HUDEP-2 (cell line): ENCODE measurements at regions not wholly inside any gene's neighbourhood (a gene's known extent, or its start where the extent isn't known, plus 50 kb on each side); places are given as distances from the start of the nearest gene placed in this dataset.

Experiments used
- DNase-seq, 76 experiments: peaks; one replicate each; lab custom pipeline; 2025; ENCODE audit not compliant: unreplicated experiment in 76 of 76; lab: John Stamatoyannopoulos, UW

DNA sequence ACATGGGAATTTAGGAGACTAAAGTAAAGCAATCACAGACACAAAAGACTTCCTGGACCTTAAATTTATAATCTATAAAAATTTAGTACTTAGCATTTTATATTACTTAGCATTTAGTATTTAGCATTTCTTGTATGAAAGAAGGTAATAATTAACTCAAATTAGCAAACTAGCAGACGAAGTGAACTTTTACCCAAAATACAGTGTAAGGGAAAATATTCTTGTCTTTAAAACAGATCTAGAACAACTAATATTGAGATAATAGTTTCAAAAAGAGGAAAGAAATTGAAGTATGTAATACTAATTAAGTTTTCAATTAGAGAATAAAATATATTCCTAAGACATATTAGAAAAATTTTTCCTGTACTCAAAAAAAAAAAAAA, 134.5 kb upstream of the ZNF804A start:
- no peak for DNase-seq

DNA sequence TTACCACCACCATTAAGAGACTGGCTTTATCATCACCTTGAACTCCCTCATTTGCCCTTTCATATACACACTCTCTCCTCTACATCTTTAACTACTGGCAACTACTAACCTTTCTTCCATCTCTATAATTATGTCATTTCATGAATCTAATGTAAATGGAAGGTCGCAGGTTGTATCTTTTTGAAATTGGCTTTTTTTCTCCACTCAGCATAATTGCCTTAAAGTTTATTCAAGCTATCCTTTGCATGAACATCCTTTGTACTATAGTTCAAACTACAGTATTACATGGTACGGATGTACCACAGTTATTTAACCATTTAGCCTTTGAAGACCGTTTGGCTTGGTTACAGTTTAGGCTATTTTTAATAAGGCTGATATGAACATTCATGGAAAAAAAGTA, 129.5 kb upstream of the ZNF804A start:
- no peak for DNase-seq

DNA sequence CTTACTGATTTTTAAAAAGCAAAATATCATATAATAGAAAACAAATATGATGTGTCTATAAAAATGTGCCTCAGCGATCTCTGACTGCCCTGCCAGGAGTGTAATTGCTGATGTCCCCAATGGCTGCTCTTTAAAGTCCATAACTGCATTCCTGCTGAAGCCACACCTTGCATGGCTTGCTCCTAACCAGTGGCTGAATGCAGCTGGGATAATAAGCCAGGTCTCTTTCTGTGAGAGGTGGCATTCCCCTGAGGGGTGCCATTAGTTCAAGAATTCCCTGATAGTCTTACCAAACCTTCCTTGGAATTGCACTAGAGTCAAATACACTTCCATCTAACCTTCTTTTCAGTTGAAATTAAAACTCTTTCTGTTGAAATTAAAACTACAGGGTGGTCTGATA, 125.8 kb upstream of the ZNF804A start:
- DNase-seq, result no peak

DNA sequence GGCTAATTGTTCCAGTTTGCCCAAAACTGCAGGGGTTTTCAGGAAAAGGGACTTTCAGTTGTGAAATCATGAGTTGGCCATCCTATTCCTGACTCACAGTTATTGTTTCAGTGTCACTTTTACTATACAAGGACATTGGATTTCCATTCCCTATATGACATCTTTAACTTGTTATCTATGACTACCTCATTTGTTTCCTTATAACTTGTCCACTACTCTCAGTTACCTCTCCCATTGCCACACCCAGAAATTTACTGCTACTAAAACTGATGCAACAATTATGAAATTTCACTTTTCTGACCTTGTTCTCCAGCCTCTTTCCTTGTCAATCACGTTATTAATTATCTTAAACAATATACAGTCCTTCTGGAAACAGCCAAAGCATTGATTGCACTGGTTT, 116.5 kb upstream of the ZNF804A start:
- DNase-seq, result no peak

DNA sequence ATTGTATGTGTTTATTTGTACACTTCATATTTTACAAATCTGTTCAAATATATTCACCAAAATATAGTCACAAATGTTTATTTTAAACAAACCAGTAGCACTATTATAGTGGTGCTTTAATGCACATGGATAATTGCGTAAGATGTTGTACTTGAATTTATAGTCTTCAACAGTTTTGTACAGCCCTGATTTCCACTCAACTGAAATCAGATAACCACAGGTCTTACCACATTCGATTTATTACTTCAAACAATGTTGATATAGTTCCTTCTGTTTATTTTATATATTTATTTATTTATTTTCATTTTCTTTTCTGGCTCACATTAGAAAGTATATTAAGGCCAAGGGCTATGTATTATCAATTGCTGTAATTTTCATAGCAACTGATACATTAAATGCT, 99.4 kb upstream of the ZNF804A start:
- no peak for DNase-seq

DNA sequence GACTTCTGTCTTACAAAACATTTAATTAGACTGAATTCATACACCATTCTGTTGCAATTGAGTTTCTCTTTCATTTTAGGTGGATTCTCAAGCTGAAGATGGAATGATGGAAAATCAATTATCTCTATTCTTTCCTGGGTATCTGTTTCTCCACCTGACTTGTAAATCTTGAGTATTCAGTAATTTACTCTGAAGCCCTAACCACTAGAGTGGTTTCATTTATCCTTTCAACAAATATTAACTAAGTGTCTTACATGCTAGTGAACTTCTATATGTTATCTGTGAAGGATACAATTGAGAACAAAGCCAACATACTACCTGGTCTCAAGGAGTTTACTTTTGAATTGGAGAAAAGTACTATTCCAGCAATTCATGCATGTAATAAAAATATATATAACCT, 94.1 kb upstream of the ZNF804A start:
- DNase-seq, result no peak

DNA sequence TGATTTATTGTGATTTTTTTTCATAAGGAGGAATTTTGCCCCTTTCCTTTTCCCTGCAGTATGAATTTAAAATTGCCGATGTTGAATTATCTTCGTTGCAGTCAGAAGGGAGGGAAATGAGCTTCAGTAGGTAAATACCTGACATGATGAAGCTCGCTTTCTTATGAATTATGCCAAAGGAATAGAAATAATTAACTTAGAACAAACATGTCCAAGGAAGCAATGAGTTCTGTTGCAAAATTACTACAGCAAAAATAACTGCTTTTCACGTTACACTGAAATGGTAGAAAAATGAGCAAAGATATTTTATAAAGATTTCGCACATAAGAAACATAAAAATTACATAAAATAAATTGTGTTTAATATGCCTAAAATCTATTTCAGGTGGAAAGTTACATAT, 91.1 kb upstream of the ZNF804A start:
- no peak for DNase-seq

DNA sequence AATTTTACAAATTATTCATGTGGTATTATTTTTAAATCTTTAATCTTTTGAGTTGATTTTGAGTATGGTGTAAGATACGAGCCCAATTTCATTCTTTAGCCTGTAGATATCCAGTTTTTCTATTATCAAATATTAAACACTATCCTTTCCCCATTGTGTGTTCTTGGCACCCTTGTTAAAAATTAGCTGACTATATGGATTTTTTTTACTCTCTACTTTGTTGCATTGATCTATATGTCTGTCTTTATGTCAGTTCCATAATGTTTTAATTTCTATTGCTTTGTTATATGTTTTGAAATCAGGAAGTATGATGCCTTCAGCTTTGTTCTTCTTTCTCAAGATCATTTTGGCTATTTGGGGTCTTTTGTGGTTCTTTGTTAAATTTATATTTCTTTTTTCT, 80.9 kb upstream of the ZNF804A start:
- DNase-seq, result no peak

DNA sequence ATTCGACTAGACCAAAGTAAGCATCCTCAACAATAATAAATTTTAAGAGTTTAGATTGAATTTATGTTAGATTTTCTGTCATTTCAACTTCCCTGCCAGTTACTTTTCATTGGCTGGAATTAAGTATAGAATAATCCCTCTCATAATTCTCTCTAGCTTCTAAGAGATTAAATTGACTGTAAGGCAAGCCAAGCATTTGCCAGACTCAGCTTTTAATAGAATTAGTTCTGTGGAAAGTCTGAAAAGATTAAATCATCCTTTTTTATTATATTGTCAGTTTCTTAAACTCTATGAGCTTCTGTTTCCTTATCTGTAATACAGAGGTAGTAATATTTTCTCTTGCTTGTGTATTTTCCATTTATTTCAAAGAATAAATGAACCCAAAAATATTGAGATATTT, 77.9 kb upstream of the ZNF804A start:
- no peak for DNase-seq

DNA sequence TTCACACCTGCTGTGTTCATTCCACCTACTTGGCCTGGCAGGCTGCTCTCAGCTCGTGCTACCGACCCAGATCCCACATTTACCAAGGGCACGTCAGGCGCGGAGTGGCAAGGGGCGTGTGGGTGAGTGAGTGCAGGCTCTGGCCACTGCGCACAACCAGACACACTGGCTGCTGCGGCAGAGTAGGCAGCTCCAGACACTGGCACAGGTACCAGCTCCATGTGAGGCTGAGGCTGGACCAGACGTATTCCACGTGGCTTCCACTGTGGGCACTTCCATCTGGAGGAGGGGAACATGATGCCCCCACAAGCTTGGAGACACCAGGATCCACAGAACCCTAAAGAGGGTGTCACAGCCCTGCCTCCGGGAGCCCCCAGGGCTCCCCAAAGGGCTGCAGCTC, 74.6 kb upstream of the ZNF804A start:
- DNase-seq, result no peak

DNA sequence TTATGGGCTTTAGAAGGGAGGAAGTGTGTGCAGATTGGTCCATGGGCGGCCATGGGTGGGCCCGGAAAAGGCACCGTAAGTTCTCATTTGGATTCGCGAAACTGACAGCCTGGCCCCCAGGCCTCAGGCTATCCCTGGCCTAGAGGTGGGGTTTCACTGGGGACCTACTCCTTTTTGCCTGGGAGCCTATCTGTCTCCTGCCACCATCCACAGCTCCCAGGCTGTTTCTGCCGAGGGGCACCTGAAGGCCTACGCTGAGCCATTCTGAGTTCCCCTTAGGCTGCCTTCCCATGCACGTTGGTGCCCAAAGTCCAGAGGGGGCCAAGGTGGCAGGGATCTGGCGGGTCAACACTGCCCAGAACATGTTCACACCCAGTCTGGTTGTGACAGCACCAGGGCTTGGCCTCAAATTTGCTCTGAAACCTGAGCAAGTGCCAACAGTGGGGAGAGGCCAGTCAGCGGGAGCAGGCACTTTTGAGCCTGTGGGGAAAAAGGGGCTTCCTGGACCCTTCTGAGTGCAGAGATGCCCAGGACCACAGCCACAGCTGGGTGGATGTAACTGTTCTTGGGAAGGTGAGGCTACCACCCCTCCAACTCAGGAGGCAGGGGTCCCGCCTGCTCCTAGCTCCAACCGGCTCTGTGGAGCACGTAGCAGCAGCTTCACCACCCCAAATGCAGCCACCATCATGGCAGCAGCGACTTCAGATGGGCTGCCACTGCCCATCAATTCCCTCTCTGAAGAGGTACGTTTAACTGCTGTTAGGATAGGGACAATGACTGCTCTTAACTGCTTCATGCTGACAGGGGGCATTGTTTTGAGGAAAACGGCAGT, 73.6 kb upstream of the ZNF804A start:
- DNase-seq, result no peak

DNA sequence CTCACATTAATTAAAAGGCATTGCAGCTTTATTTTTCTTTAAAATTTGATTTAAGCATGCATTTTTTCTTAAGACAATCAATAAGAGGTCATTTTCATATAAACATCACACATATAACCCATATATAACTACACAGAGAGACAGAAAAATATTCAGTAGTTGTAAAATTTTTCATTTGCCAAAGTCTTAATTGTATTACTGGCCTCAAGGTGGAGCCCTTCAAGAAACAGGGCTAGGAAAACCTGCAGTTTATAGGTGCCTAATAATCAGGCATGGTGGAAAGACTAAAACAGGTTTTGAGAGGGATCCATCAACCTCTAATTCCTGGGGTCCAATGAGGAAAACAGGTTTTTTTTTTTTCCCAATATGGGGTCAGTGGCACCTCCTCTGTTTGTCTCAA, 71.3 kb upstream of the ZNF804A start:
- DNase-seq, result no peak

DNA sequence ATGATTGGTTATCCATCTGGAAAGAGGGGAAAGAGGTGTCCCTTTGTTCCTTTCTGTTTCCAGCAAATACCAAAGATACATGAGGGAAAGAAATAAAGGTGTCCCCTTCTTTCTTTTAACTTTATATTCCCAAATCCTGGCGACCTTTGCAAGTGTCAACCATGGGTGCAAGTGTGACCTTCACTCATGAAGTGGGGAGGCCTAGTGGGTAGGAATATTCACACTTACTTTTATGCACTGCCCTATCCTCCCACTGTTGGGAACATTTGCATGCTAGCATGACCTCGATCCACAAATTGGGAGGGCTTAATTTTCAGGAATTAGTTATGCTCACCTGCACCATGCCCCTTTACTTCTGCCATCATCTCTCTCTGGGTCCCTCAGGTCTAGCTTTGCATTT, 70.2 kb upstream of the ZNF804A start:
- no peak for DNase-seq

DNA sequence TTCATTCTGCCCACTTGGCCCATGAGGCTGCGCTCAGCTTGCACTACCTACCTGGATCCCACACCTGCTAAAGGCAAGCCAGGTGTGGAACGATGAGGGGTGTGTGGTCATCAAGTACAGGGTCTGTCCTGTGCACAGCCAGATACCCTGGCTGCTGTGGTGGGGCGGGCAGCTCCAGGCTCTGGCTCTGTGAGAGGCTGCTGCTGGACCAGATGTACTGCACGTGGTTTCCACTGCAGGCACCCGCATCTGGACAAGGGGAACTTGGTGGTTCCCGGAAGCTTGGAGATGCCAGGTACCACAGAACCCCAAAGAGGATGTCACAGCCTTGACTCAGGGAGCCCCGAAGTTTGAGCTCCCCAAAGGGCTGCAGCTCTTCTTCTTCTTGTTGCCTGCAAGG, 68.1 kb upstream of the ZNF804A start:
- no peak for DNase-seq

DNA sequence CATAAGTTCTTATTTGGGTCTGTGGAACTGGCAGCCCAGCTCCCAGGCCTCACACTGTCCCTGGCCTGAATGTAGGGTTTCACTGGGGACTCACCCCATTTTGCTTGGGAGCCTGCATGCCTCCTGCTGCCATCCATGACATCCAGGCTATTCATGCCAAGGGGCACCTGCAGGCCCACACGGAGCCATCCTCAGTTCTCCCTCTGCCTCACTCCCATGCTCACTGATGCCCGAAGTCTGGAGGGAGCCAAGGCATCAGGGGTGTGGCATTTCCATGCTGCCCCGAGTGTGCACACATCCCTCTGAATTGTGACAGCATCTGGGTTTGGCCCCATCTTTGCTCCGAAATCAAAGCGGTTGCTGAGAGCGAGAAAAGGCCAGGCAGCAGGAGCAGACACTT, 67.4 kb upstream of the ZNF804A start:
- no peak for DNase-seq

DNA sequence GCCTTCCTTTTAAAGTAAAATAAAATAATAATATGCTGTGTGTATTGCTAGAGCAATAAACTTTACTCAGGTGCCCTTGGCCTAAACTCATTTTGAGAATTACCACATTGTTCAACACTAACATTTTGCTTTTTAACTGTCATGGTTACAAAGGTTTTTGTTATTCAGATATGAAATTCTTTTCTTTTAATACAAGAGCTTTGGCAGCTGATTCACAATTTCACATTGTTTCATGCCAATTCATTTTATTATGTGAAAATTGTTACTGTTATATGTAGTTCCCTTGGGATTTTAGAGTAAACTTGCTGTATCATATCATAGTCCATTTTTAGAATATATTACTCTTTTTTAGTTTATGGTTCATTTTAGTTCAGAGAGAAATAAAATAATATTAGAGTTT, 65.8 kb upstream of the ZNF804A start:
- no peak for DNase-seq

DNA sequence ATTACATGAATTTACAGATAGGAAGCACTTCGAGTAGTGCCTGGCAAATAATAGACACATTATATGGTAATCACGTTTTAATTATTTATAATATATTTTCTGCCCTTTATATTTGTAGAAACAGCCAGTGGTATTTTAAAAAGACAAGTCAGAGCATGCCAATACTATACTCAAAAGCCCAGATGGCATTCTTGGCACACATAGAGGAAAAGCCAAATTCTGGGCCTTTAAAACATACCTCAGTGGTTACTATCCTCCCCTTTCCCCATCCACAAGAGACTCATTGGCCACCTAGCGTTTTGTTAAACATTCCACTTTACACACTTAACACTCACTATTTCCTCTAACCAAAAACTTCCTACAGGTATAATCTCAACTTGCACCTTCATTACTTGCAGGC, 63.3 kb upstream of the ZNF804A start:
- no peak for DNase-seq

DNA sequence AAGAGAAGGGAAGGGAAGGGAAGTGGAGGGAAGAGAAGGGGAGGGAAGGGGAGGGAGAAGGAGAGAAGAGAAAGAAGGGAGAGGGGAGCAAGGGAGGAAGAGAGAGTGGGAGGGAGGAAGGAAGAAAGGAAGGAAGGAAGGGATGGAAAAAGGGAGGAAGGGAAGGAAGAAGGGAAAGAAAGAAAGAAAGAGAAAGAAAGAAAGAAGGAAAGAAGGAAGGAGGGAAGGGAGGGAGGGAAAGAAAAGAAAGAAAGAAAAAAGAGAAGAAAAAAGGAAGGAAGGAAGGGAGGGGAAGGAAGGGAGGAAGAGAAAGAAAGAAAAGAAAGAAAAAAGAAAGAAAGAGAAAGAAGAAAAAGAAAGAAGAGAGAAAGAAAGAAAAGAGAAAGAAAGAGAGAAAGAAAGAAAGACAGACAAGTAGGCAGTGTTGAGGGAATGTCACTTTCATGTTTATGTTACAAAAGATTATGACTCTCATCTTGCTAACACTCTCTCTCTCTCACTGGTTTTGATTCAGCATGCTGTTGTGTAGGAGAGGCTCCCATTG, 58.0 kb upstream of the ZNF804A start:
- DNase-seq, result no peak

DNA sequence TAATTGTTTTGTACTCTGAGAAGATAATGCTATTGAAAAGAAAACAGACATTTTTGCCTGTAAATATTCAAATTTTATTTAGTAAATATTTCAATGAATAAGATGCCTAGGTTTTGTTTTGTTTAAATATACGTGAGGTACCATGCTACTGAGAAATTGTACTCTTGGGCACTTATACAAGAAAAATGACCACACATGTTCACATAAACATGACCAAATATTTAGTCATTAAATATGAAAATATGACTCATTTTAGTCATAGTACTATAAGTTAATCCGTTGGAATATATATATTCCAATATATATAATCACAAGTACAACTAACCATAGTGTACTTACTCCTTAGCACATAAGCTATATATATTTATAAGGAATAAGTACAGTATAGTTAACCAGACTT, 56.7 kb upstream of the ZNF804A start:
- no peak for DNase-seq

DNA sequence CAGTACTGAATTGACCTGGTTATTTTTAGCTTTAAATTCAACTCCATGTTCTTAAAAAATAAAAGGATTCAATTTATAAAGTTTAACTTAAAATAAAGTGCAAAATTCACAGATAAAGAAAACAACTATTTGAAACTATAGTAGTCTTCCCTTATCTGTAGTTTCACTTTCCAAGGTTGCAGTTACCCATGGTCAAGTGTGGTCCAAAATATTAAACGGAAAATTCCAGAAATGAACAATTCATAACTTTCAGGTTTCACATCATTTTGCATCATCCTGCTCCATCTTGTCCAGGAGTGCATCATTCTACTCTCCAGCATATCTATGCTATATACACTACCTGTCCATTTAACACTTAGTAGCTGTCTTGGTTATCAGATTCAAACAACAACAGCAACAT, 54.5 kb upstream of the ZNF804A start:
- DNase-seq, result no peak
